Astrocyte of the cerebellum (primary cell): ENCODE measurements at regions not wholly inside any gene's neighbourhood (a gene's known extent, or its start where the extent isn't known, plus 50 kb on each side); places are given as distances from the start of the nearest gene placed in this dataset.

Experiments
- DNase-seq: peaks from one replicate; pipeline ENCODE4 v3.0.0-alpha.2; 2011; ENCODE audit warnings: low read depth
- H3K4me3 ChIP-seq: 2 replicates; pipeline ENCODE4 v1.5.1; 2011; ENCODE audit warnings: mild to moderate bottlenecking, low read depth, low read length, moderate library complexity
- CTCF ChIP-seq: IDR thresholded peaks from 2 replicates; pipeline ENCODE4 v1.5.1; 2012; ENCODE audit warnings: low read length, low read depth, moderate library complexity, mild to moderate bottlenecking; ENCODE audit errors: missing control alignments
- in situ Hi-C: cut with HindIII; loops from 2 replicates; pipeline ENCODE4 v1.10.0; 2017; ENCODE audit warnings: low sequenced_read_pairs

- in situ Hi-C loops, result no loop called here
- H3K4me3 ChIP-seq, result no peak overlapping the region
- DNase-seq, result no peak
- TF ChIP-seq CTCF, result no peak
Observed at GRCh38 chr1:117678246-117678977, 72.6 kb downstream of the TENT5C start.

GRCh38 chr1:117679299-117679698 is 73.5 kb downstream of the TENT5C start:
- DNase-seq, result no peak
- in situ Hi-C loops, result no loop called here
- no peak for TF ChIP-seq CTCF
- H3K4me3 ChIP-seq, result no peak overlapping the region

GRCh38 chr1:117679868-117680267 is 74.0 kb downstream of the TENT5C start:
- in situ Hi-C loops, result no loop called here
- DNase-seq, result no peak
- no peak for TF ChIP-seq CTCF
- H3K4me3 ChIP-seq, result no peak overlapping the region

GRCh38 chr1:117680316-117681002 is 74.6 kb downstream of the TENT5C start:
- DNase-seq, result no peak
- TF ChIP-seq CTCF, result no peak
- H3K4me3 ChIP-seq, result no peak overlapping the region
- in situ Hi-C loops, result no loop called here

- no peak for DNase-seq
- H3K4me3 ChIP-seq, result no peak overlapping the region
- in situ Hi-C loops, result no loop called here
- TF ChIP-seq CTCF, result no peak
Observed at GRCh38 chr1:117681093-117681900, 75.4 kb downstream of the TENT5C start.

- no peak for TF ChIP-seq CTCF
- in situ Hi-C loops, result no loop called here
- DNase-seq, result no peak
- H3K4me3 ChIP-seq, result no peak overlapping the region
Observed at GRCh38 chr1:117681901-117682250, 76.0 kb downstream of the TENT5C start.
